ENCODE measurements at regions not wholly inside any gene's neighbourhood (a gene's known extent, or its start where the extent isn't known, plus 50 kb on each side); places are given as distances from the start of the nearest gene placed in this dataset.

DNA sequence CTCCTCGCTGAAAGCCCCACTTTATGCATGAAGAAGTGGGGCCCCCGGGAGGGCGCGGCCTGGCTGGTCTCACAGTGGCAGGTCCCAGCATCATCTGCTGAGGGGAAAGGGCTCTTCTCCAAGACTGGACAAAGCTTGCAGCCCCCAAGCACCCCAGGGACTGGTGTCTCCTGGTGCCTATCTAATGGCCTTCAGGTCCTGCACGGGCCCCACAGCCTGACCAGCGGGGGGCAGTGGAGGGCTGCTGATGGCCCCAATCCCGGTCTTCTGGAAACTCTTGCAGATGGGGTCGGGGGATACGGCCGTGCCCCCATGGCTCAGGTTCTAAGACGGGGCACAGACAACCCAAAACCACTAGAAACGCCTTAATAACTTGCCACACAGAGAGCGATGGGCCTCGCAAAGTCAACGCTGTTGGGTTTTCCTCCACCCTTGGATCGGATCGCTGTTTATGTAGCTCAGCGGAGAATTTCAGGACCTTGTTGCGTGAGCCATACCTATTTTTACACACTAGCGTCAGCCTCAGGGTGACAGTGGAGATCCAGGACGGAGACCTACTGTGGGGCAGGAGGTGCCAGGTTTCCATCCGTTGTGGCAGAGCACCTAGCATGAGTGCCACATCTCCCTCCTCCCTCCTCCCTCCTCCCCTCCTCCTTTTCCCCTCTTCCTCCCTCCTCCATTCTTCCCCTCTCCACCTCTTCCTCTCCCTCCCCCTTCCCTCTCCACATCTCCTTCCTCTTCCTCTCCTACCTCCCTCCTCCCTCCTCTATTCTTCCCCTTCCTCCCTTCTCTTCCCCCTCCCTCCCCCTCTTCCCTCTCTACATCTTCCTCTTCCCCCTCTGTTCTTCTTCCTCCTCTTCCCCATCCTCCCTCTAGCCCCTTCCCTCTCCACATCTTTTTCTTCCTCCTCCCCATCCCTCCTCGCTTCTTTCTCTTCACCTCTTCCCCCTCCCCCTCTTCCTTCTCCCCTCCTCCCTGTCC, 79.3 kb upstream of the ALDH1L1 start:
- H3K9me3 ChIP-seq, result no peaks in the 10 kb centered on the region
- no peaks in the 10 kb centered on the region for H3K4me1 ChIP-seq
- in situ Hi-C loops (cut with MboI; ENCODE audit: low pct_ligation_motif_present in 1 of 4, low pct_unique_long_range_greater_than_20kb in 1 of 4, low sequenced_read_pairs in 3 of 4) (loop anchor here in 2 of 4 donors (10.0 kb wide), 1 partner anchor 135 kb away; the partner anchor contains the start of gene CFAP100 (in 2 of the 2)), intact Hi-C loops (cut with DNase I; ENCODE audit: low total_unique reads) (loop anchor here (1.0 to 10.0 kb wide), 2 partner anchors 95 to 130 kb away; partner anchors contain the start of gene KLF15)
- H3K4me3 ChIP-seq, result no peak overlapping the region
- no peaks in the 10 kb centered on the region for H3K36me3 ChIP-seq
- H3K27me3 ChIP-seq, result no peaks in the 10 kb centered on the region
- no peak for TF ChIP-seq EP300 (IDR thresholded peaks at IDR 0.05; ENCODE audit: low read depth)
- TF ChIP-seq, protein P1, sequence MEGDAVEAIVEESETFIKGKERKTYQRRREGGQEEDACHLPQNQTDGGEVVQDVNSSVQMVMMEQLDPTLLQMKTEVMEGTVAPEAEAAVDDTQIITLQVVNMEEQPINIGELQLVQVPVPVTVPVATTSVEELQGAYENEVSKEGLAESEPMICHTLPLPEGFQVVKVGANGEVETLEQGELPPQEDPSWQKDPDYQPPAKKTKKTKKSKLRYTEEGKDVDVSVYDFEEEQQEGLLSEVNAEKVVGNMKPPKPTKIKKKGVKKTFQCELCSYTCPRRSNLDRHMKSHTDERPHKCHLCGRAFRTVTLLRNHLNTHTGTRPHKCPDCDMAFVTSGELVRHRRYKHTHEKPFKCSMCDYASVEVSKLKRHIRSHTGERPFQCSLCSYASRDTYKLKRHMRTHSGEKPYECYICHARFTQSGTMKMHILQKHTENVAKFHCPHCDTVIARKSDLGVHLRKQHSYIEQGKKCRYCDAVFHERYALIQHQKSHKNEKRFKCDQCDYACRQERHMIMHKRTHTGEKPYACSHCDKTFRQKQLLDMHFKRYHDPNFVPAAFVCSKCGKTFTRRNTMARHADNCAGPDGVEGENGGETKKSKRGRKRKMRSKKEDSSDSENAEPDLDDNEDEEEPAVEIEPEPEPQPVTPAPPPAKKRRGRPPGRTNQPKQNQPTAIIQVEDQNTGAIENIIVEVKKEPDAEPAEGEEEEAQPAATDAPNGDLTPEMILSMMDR (IDR thresholded peaks at IDR 0.05), result peak; percentile 55 to 60 (median 59)
- no peak overlapping the region for H3K27ac ChIP-seq
- 46 to 55% methylated on average over 3 to 23 of the region's 23 CpGs for WGBS, 2 donors (ENCODE audit: low coverage in 1 of 2)
- DNase-seq, result peak; percentile 46

DNA sequence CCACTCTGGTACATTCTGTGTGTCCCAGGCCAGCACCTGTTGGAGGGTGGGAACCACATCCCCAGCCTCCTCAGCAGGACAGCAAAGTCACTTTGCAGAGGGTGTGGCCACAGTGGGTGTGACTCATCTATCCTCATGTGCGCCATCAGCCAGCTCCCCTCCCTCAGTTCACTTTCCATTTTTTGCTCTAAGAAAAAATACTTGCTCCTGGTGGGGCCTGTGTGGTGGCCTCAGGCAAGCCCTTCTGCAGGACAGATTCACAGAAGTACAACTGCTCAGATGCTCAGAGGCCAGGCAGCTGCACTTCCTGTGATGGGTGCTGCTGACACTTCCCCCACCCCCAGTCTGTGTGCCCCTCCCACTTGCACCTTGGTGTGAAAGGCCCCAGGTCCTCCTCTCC, 78.3 kb upstream of the ALDH1L1 start:
- Histone ChIP-seq H3K27me3 (no peaks in the 10 kb centered on the region), H3K27ac (no peak overlapping the region), H3K36me3 (no peaks in the 10 kb centered on the region), H3K9me3 (no peaks in the 10 kb centered on the region), H3K4me1 (no peaks in the 10 kb centered on the region), H3K4me3 (no peak overlapping the region)
- intact Hi-C loops (cut with DNase I; ENCODE audit: low total_unique reads) (loop anchor here (1.0 kb wide), 1 partner anchor 131 kb away; no protein-coding TSS in a partner anchor), in situ Hi-C loops (cut with MboI; ENCODE audit: low pct_ligation_motif_present in 1 of 4, low pct_unique_long_range_greater_than_20kb in 1 of 4, low sequenced_read_pairs in 3 of 4) (loop anchor here in 2 of 4 donors (10.0 kb wide), 1 partner anchor 136 kb away; the partner anchor contains the start of gene CFAP100 (in 2 of the 2))
- TF ChIP-seq, protein P1 (IDR thresholded peaks at IDR 0.05), result no peak
- TF ChIP-seq POLR2AphosphoS5 (IDR thresholded peaks at IDR 0.05), result no peak
- no peak for DNase-seq
- 33% methylated on average over 1 of the region's 1 CpG; no CpG with 5 or more reads in 1 of the 2 donors for WGBS, 2 donors (ENCODE audit: low coverage in 1 of 2)

DNA sequence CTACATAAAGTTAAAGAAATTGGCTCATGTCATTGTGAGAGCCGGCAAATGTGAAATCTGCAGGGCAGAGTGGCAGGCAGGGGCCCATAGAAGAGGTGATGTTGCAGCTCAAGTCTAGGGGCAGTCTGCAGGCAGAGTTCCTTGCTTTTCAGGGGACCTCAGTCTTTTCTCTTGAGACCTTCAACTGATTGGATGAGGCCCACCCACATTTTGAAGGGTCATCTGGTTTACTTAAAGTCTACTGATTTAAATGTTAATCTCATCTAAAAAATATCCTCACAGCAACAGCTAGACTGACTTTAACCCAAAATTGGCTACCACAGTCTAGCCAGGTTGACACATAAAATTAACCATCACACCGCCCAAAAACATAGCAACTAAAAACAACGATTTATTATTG, 77.6 kb upstream of the ALDH1L1 start:
- in situ Hi-C loops (cut with MboI; ENCODE audit: low pct_ligation_motif_present in 1 of 4, low pct_unique_long_range_greater_than_20kb in 1 of 4, low sequenced_read_pairs in 3 of 4) (loop anchor here in 2 of 4 donors (10.0 kb wide), 1 partner anchor 137 kb away; the partner anchor contains the start of gene CFAP100 (in 2 of the 2)), intact Hi-C loops (cut with DNase I; ENCODE audit: low total_unique reads) (no loop called here)
- Histone ChIP-seq H3K9me3 (no peaks in the 10 kb centered on the region), H3K4me1 (no peaks in the 10 kb centered on the region), H3K27ac (no peak overlapping the region), H3K27me3 (no peaks in the 10 kb centered on the region), H3K36me3 (no peaks in the 10 kb centered on the region), H3K4me3 (no peak overlapping the region)
- no peak for DNase-seq
- TF ChIP-seq POLR2AphosphoS5 (IDR thresholded peaks at IDR 0.05), result no peak
- TF ChIP-seq, protein P1 (IDR thresholded peaks at IDR 0.05), result no peak
- TF ChIP-seq EP300 (IDR thresholded peaks at IDR 0.05; ENCODE audit: low read depth), result no peak
- TF ChIP-seq POLR2A (IDR thresholded peaks at IDR 0.05), result no peak
- 97% methylated on average over 3 of the region's 3 CpGs; no CpG with 5 or more reads in 1 of the 2 donors for WGBS, 2 donors (ENCODE audit: low coverage in 1 of 2)

DNA sequence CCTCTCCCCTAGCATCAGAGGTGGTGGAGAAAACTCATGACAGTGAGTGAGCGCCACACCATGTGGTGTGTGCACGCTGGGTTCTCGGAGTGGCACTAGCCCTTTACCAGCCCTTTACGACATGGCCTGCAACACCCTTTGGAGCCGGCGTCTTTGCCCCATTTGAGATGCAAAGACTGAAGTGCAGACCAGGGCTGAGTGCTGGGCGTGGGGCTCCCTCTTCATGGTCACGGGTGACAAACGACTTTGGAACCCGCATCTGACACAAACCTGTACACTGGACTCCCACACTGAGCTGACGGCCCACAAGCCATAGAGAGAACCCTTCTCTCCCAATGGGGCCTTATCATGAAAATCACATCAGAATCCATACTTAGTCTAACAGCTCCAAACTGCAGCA, 76.8 kb upstream of the ALDH1L1 start:
- Histone ChIP-seq H3K4me1 (no peaks in the 10 kb centered on the region), H3K9me3 (no peaks in the 10 kb centered on the region), H3K36me3 (no peaks in the 10 kb centered on the region), H3K27ac (no peak overlapping the region), H3K4me3 (no peak overlapping the region), H3K27me3 (no peaks in the 10 kb centered on the region)
- in situ Hi-C loops (cut with MboI; ENCODE audit: low pct_ligation_motif_present in 1 of 4, low pct_unique_long_range_greater_than_20kb in 1 of 4, low sequenced_read_pairs in 3 of 4) (loop anchor here in 2 of 4 donors (10.0 kb wide), 1 partner anchor 138 kb away; the partner anchor contains the start of gene CFAP100 (in 2 of the 2)), intact Hi-C loops (cut with DNase I; ENCODE audit: low total_unique reads) (no loop called here)
- TF ChIP-seq POLR2AphosphoS5 (IDR thresholded peaks at IDR 0.05), result no peak
- TF ChIP-seq, protein P1 (IDR thresholded peaks at IDR 0.05), result no peak
- no peak for TF ChIP-seq POLR2A (IDR thresholded peaks at IDR 0.05)
- no peak for DNase-seq
- WGBS, 2 donors (ENCODE audit: low coverage in 1 of 2), result 88% methylated on average over 10 of the region's 11 CpGs; no CpG with 5 or more reads in 1 of the 2 donors
